ENCODE measurements at regions not wholly inside any gene's neighbourhood (a gene's known extent, or its start where the extent isn't known, plus 50 kb on each side); places are given as distances from the start of the nearest gene placed in this dataset.

DNA sequence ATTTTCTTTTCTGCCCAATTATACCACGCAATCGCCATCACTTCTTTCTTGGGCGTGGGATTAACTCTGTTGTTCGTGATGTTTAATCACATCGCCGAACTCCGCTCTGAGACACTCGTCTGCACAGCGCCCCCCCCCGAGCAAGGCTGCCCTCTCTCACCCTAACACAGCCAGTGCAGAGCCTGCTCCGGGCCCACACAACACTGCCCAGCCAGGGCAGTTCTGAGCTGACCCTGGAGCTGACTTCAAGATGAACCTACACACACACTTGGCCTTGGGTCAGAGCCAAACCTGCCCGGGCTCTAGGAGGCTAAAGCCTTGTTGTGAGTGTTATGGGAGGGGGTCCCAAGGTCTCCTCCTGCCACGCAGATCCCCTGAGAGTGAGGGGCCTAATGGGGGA lies 64.6 kb upstream of the LRP8 start:
- DNase-seq (ENCODE audit: low read depth) = no peak
- TF ChIP-seq, protein P1, sequence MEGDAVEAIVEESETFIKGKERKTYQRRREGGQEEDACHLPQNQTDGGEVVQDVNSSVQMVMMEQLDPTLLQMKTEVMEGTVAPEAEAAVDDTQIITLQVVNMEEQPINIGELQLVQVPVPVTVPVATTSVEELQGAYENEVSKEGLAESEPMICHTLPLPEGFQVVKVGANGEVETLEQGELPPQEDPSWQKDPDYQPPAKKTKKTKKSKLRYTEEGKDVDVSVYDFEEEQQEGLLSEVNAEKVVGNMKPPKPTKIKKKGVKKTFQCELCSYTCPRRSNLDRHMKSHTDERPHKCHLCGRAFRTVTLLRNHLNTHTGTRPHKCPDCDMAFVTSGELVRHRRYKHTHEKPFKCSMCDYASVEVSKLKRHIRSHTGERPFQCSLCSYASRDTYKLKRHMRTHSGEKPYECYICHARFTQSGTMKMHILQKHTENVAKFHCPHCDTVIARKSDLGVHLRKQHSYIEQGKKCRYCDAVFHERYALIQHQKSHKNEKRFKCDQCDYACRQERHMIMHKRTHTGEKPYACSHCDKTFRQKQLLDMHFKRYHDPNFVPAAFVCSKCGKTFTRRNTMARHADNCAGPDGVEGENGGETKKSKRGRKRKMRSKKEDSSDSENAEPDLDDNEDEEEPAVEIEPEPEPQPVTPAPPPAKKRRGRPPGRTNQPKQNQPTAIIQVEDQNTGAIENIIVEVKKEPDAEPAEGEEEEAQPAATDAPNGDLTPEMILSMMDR (IDR thresholded peaks at IDR 0.05; ENCODE audit: insufficient read depth, low read depth, low read length, missing control alignments) = no peak
- no peak overlapping the region for H3K4me3 ChIP-seq (ENCODE audit: low read length)

DNA sequence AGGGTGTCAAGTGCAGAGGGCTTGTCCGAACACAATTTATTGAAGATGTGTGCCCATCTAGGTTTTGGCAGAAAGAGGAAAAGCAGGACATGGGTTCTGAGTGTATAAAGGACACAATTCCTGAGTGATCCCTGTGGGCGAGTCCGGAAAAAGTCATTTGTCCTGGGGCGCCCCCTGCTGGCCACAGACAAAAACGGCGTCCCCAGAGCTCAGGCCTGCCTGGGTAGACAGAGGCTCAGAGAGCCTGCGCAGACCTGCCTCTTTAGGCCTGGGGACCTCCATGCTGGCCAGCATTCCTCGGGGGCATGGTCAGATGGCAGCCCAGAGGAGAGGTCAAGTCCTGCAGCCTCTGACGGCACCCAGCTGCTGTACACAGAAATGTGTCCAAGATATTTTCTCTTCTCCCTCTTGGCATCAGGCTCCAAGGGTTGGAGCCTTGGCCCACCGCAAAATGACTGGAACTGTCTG lies 65.5 kb upstream of the LRP8 start:
- TF ChIP-seq, protein P1 (IDR thresholded peaks at IDR 0.05; ENCODE audit: insufficient read depth, low read depth, low read length, missing control alignments) = peak; percentile 77
- no peak overlapping the region for H3K4me3 ChIP-seq (ENCODE audit: low read length)
- DNase-seq (ENCODE audit: low read depth) = peak; percentile 65

DNA sequence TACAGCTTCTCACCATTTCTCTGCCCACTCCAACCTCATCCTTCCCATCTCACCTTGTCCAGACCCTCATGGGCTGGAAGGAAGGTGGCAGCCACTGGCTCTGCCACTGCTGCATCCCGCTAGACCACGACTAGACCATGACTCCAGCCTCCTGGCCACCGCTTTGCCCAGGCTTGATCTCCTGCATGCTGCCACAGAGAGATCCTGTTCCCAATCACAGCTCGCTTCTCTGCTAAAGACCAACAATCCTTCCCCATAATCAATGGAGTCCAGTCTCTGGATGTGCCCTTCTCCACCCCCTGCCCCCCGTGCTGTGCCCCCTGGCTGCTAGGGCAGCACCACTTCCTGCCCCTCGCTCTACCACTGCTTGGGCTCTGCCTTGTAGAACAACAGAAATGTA lies 64.9 kb upstream of the DMRTB1 start:
- no peak for DNase-seq (ENCODE audit: low read depth)

DNA sequence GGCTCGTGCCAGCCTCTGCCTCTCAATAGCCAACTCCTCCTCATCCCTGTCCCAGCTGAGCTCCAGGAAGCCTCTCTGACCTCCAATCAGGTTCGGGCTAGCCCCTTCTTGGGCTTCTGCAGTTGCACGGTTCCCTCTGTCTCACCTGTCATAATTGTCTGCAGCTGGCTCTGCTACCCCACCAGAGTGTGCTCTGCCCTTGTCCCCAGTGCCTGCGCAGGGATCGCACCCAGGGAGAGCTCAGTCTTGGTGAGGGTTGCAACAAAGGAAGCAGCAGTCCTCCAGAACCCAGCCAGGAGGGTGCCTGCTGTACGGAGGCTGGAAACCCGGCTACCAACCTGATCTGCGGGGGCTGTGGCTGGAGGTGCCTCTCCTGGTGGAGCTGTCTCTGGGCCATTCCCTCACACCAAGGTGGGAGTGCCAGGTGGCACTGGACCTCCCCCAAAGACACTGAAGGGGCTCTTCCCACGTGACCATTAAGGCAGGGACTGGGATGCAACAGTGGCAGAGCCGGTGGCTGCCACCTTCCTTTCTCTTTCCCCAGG lies 63.5 kb upstream of the DMRTB1 start:
- TF ChIP-seq, protein P1 (IDR thresholded peaks at IDR 0.05; ENCODE audit: insufficient read depth, low read depth, low read length, missing control alignments) = no peak
- no peak overlapping the region for H3K4me3 ChIP-seq (ENCODE audit: low read length)
- no peak for DNase-seq (ENCODE audit: low read depth)

More for the DNA sequence above, 64.9 kb upstream of the DMRTB1 start:
- TF ChIP-seq, protein P1 (IDR thresholded peaks at IDR 0.05; ENCODE audit: insufficient read depth, low read depth, low read length, missing control alignments) = no peak
- no peak overlapping the region for H3K4me3 ChIP-seq (ENCODE audit: low read length)

DNA sequence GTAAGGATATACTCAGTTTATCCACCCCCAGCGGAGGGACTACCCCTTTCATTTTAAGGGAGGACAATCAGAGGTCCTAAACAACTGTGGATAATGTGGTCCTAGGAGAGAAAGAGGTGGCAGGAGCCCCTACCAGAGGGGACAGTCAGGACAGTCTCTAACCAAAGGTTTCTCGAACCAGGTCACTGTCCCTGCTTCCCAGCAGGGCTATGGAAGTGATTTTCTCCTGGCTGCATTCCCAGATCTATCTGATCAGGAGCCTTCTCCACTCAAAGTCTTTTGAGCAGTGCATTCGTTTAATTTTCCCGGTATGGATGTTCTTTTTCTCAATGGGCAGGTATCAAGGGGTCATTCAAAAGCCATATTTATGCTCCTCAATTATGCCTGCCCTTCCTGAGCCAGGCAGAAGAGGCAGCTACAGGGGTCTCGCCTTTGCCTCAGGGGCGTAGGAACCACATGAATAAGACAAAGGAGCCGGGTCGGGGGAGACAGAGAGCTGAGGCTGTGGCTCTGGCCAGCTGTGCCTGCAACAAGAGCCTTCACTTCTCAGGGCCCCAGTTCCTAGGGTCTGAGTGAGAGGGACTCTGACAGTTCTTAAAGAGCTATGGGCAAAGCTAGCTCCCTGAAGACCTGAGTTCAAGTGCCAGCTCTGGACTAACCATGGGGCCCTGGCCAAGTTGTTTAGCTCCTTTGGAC lies 62.5 kb upstream of the DMRTB1 start:
- DNase-seq (ENCODE audit: low read depth) = no peak
- H3K4me3 ChIP-seq (ENCODE audit: low read length) = no peak overlapping the region
- TF ChIP-seq, protein P1 (IDR thresholded peaks at IDR 0.05; ENCODE audit: insufficient read depth, low read depth, low read length, missing control alignments) = no peak

DNA sequence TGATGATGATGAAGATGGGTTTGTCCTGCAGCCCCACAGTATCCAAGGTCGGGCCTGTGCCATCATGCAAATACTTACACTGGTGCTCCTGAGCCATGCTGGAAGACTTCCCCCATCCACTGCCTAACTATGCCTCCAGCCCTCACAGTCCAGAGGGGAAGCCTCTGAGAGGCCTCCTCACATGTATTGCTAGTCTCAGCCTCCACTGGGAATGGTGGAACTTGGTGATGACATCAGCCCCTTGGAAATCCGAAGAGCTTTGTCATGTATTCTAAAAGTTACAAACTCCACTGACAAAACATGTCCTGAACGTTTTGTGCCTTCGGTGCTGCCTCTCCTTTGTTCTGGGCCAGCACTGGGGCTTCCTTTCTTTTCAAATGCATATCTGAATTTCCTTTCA lies 61.1 kb upstream of the DMRTB1 start:
- no peak for DNase-seq (ENCODE audit: low read depth)
- no peak overlapping the region for H3K4me3 ChIP-seq (ENCODE audit: low read length)
- TF ChIP-seq, protein P1 (IDR thresholded peaks at IDR 0.05; ENCODE audit: insufficient read depth, low read depth, low read length, missing control alignments) = no peak

Measured in epithelial cell of esophagus (primary cell).